ENCODE measurements at regions not wholly inside any gene's neighbourhood (a gene's known extent, or its start where the extent isn't known, plus 50 kb on each side); places are given as distances from the start of the nearest gene placed in this dataset.

- H3K36me3 ChIP-seq (replicated peaks in 1 of 2; ENCODE audit: control insufficient read depth in 1 of 2, insufficient read depth in 2 of 2, low read length in 1 of 2) = no peaks in the 10 kb centered on the region
- TF ChIP-seq, protein P1, sequence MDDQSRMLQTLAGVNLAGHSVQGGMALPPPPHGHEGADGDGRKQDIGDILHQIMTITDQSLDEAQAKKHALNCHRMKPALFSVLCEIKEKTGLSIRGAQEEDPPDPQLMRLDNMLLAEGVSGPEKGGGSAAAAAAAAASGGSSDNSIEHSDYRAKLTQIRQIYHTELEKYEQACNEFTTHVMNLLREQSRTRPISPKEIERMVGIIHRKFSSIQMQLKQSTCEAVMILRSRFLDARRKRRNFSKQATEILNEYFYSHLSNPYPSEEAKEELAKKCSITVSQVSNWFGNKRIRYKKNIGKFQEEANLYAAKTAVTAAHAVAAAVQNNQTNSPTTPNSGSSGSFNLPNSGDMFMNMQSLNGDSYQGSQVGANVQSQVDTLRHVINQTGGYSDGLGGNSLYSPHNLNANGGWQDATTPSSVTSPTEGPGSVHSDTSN (IDR thresholded peaks at IDR 0.05) = peak; percentile 47; the same call in 1 of the 2 replicates
- TF ChIP-seq, protein P2, sequence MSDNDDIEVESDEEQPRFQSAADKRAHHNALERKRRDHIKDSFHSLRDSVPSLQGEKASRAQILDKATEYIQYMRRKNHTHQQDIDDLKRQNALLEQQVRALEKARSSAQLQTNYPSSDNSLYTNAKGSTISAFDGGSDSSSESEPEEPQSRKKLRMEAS (IDR thresholded peaks at IDR 0.05; ENCODE audit: low read depth) = no peak; the same call in 1 of the 2 replicates
- TF ChIP-seq, protein P3, sequence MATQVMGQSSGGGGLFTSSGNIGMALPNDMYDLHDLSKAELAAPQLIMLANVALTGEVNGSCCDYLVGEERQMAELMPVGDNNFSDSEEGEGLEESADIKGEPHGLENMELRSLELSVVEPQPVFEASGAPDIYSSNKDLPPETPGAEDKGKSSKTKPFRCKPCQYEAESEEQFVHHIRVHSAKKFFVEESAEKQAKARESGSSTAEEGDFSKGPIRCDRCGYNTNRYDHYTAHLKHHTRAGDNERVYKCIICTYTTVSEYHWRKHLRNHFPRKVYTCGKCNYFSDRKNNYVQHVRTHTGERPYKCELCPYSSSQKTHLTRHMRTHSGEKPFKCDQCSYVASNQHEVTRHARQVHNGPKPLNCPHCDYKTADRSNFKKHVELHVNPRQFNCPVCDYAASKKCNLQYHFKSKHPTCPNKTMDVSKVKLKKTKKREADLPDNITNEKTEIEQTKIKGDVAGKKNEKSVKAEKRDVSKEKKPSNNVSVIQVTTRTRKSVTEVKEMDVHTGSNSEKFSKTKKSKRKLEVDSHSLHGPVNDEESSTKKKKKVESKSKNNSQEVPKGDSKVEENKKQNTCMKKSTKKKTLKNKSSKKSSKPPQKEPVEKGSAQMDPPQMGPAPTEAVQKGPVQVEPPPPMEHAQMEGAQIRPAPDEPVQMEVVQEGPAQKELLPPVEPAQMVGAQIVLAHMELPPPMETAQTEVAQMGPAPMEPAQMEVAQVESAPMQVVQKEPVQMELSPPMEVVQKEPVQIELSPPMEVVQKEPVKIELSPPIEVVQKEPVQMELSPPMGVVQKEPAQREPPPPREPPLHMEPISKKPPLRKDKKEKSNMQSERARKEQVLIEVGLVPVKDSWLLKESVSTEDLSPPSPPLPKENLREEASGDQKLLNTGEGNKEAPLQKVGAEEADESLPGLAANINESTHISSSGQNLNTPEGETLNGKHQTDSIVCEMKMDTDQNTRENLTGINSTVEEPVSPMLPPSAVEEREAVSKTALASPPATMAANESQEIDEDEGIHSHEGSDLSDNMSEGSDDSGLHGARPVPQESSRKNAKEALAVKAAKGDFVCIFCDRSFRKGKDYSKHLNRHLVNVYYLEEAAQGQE (IDR thresholded peaks at IDR 0.05; ENCODE audit: low read depth, low read length) = no peak
- TF ChIP-seq SMC3 (IDR thresholded peaks at IDR 0.05; ENCODE audit: low read depth, low read length) (no peak), JUND (IDR thresholded peaks at IDR 0.05) (no peak), TEAD4 (IDR thresholded peaks at IDR 0.05; ENCODE audit: borderline replicate concordance, insufficient read depth) (no peak), FOXM1 (IDR thresholded peaks at IDR 0.05; ENCODE audit: low read depth) (0 out of 2 replicates have a peak, but pooled peaks have one; percentile 3)
- CTCF ChIA-PET = no interaction called here
- H3K79me2 ChIP-seq (ENCODE audit: insufficient read depth) = no peaks in the 10 kb centered on the region
- H3K27me3 ChIP-seq (ENCODE audit: insufficient read depth) = no peaks in the 10 kb centered on the region
- no peaks in the 10 kb centered on the region for H3K9me3 ChIP-seq
- peak overlapping the region; percentile 48; the same call in 1 of the 2 replicates for H3K9ac ChIP-seq
- no peaks in the 10 kb centered on the region for H4K20me1 ChIP-seq (ENCODE audit: insufficient read depth)
- H3K27ac ChIP-seq (ENCODE audit: low read depth in 2 of 2, low read length in 1 of 2) = peak overlapping the region; percentile 94
- no peak for DNase-seq
- H3K4me3 ChIP-seq (ENCODE audit: low read depth in 2 of 2, low read length in 1 of 2) = peak overlapping the region in 1 of 2 experiments; percentile 9; a peak in 1 of 4 replicates
- H3F3A ChIP-seq (replicated peaks; ENCODE audit: insufficient read depth) = peaks cover 41% of the 10 kb centered on the region
- WGBS (ENCODE audit: low lambda C conversion rate) = 46% methylated on average over 2 of the region's 2 CpGs
- no peaks in the 10 kb centered on the region for H3K9me2 ChIP-seq
- H2AFZ ChIP-seq (ENCODE audit: low read depth) = peak overlapping the region; percentile 79; the same call in 1 of the 2 replicates
- POLR2A ChIA-PET = no interaction called here
- H3K4me2 ChIP-seq = peak overlapping the region; percentile 52
- H3K4me1 ChIP-seq (ENCODE audit: control insufficient read depth in 1 of 2, insufficient read depth in 2 of 2, low read depth in 1 of 2, low read length in 1 of 2) = peaks cover 8 to 24% of the 10 kb centered on the region in 2 experiments
These were observed 132.1 kb upstream of the PCDH18 start for GRCh38 chr4:137664416-137664815.

GRCh38 chr4:137664046-137664387, 131.7 kb upstream of the PCDH18 start:
- Histone ChIP-seq H3K9me3 (no peaks in the 10 kb centered on the region), H3K79me2 (ENCODE audit: insufficient read depth) (no peaks in the 10 kb centered on the region)
- CTCF ChIA-PET = no interaction called here
- no peak for TF ChIP-seq JUND (IDR thresholded peaks at IDR 0.05)
- TF ChIP-seq, protein P4, sequence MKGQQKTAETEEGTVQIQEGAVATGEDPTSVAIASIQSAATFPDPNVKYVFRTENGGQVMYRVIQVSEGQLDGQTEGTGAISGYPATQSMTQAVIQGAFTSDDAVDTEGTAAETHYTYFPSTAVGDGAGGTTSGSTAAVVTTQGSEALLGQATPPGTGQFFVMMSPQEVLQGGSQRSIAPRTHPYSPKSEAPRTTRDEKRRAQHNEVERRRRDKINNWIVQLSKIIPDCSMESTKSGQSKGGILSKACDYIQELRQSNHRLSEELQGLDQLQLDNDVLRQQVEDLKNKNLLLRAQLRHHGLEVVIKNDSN (IDR thresholded peaks at IDR 0.05; ENCODE audit: borderline replicate concordance, low read depth) = no peak
- no peak for TF ChIP-seq POLR2AphosphoS5 (IDR thresholded peaks at IDR 0.05; ENCODE audit: low read depth, low read length)
- no peak for TF ChIP-seq MXI1 (IDR thresholded peaks at IDR 0.05; ENCODE audit: low read depth, low read length)
- peak; percentile 89 for TF ChIP-seq TCF12 (IDR thresholded peaks at IDR 0.05)
- no peak for TF ChIP-seq SMC3 (IDR thresholded peaks at IDR 0.05; ENCODE audit: low read depth, low read length)
- TF ChIP-seq FOXM1 (IDR thresholded peaks at IDR 0.05; ENCODE audit: low read depth) = peak; percentile 65
- no peak for TF ChIP-seq YY1 (IDR thresholded peaks at IDR 0.05; ENCODE audit: low read depth)
- TF ChIP-seq, protein P1 (IDR thresholded peaks at IDR 0.05) = peak; percentile 50; the same call in 1 of the 2 replicates
- TF ChIP-seq GABPA (IDR thresholded peaks at IDR 0.05; ENCODE audit: low read depth) = peak; percentile 19; the same call in 1 of the 2 replicates
- no peak for TF ChIP-seq CHD2 (IDR thresholded peaks at IDR 0.05; ENCODE audit: low read length, partially characterized antibody)
- TF ChIP-seq FOXJ3 (CRISPR knock-in tag; IDR thresholded peaks at IDR 0.05) = no peak
- no peak for TF ChIP-seq RXRA (IDR thresholded peaks at IDR 0.05; ENCODE audit: borderline replicate concordance, low read depth)
- TF ChIP-seq MEF2A (IDR thresholded peaks at IDR 0.05; ENCODE audit: borderline replicate concordance, low read depth) = peak; percentile 44; the same call in 1 of the 2 replicates
- no peak for TF ChIP-seq ELF1 (IDR thresholded peaks at IDR 0.05)
- no peak for TF ChIP-seq RCOR1 (IDR thresholded peaks at IDR 0.05; ENCODE audit: low read length)
- TF ChIP-seq NFIC (IDR thresholded peaks at IDR 0.05; ENCODE audit: borderline replicate concordance) = peak; percentile 65; the same call in 1 of the 2 replicates
- TF ChIP-seq, protein P5, sequence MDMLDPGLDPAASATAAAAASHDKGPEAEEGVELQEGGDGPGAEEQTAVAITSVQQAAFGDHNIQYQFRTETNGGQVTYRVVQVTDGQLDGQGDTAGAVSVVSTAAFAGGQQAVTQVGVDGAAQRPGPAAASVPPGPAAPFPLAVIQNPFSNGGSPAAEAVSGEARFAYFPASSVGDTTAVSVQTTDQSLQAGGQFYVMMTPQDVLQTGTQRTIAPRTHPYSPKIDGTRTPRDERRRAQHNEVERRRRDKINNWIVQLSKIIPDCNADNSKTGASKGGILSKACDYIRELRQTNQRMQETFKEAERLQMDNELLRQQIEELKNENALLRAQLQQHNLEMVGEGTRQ (IDR thresholded peaks at IDR 0.05; ENCODE audit: borderline replicate concordance, low read depth, low read length) = no peak

More at GRCh38 chr4:137664046-137664387, 131.7 kb upstream of the PCDH18 start:
- POLR2A ChIA-PET = no interaction called here
- Histone ChIP-seq H4K20me1 (ENCODE audit: insufficient read depth) (no peaks in the 10 kb centered on the region), H3K36me3 (replicated peaks in 1 of 2; ENCODE audit: control insufficient read depth in 1 of 2, insufficient read depth in 2 of 2, low read length in 1 of 2) (no peaks in the 10 kb centered on the region), H3K4me2 (peak overlapping the region; percentile 52), H3K9ac (peak overlapping the region; percentile 48; the same call in 1 of the 2 replicates), H2AFZ (ENCODE audit: low read depth) (peak overlapping the region; percentile 79; the same call in 1 of the 2 replicates), H3K4me3 (ENCODE audit: low read depth in 2 of 2, low read length in 1 of 2) (peak overlapping the region in 1 of 2 experiments; percentile 9; a peak in 1 of 4 replicates), H3K27ac (ENCODE audit: low read depth in 2 of 2, low read length in 1 of 2) (peak overlapping the region; percentile 94), H3K27me3 (ENCODE audit: insufficient read depth) (no peaks in the 10 kb centered on the region), H3K9me2 (no peaks in the 10 kb centered on the region), H3F3A (replicated peaks; ENCODE audit: insufficient read depth) (peaks cover 44% of the 10 kb centered on the region), H3K4me1 (ENCODE audit: control insufficient read depth in 1 of 2, insufficient read depth in 2 of 2, low read depth in 1 of 2, low read length in 1 of 2) (peaks cover 8 to 24% of the 10 kb centered on the region in 2 experiments)
- WGBS (ENCODE audit: low lambda C conversion rate) = 0% methylated on average over 1 of the region's 1 CpG
- DNase-seq = no peak
